ENCODE measurements at regions not wholly inside any gene's neighbourhood (a gene's known extent, or its start where the extent isn't known, plus 50 kb on each side); places are given as distances from the start of the nearest gene placed in this dataset.

DNA sequence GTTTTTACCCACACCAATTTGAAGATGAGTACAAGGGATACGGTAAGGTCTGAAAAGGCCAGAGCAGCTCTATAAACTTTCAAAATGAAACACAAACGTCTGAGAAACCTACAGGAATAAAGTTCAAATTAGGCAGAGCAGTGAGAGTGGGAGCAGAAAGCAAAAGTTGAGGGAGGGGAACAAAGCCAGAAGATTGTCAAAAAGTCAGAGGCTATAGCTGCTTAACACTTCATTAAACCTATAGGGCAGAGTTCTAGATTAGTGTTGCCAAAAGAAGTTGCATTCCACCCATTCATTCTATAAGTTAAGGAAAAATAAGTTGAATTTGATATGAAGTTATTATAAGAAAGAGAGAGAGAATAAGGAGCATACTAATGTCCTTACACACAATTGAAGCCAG is 309.6 kb upstream of the CD180 start:
- no peaks in the 10 kb centered on the region for H3K4me1 Mint-ChIP-seq (ENCODE audit: unreplicated experiment)
- TF ChIP-seq, protein P1, sequence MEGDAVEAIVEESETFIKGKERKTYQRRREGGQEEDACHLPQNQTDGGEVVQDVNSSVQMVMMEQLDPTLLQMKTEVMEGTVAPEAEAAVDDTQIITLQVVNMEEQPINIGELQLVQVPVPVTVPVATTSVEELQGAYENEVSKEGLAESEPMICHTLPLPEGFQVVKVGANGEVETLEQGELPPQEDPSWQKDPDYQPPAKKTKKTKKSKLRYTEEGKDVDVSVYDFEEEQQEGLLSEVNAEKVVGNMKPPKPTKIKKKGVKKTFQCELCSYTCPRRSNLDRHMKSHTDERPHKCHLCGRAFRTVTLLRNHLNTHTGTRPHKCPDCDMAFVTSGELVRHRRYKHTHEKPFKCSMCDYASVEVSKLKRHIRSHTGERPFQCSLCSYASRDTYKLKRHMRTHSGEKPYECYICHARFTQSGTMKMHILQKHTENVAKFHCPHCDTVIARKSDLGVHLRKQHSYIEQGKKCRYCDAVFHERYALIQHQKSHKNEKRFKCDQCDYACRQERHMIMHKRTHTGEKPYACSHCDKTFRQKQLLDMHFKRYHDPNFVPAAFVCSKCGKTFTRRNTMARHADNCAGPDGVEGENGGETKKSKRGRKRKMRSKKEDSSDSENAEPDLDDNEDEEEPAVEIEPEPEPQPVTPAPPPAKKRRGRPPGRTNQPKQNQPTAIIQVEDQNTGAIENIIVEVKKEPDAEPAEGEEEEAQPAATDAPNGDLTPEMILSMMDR (IDR thresholded peaks at IDR 0.05) = no peak
- DNase-seq (ENCODE audit: extremely low spot score, unreplicated experiment) = no peak
- peaks cover 10% of the 10 kb centered on the region for H3K27me3 Mint-ChIP-seq (ENCODE audit: unreplicated experiment)
- H3K9me3 Mint-ChIP-seq (ENCODE audit: unreplicated experiment) = peaks cover 9% of the 10 kb centered on the region
- H3K36me3 Mint-ChIP-seq (ENCODE audit: unreplicated experiment) = no peaks in the 10 kb centered on the region
- no peak overlapping the region for H3K4me3 Mint-ChIP-seq (ENCODE audit: unreplicated experiment)
- H3K27ac Mint-ChIP-seq (ENCODE audit: unreplicated experiment) = no peak overlapping the region

DNA sequence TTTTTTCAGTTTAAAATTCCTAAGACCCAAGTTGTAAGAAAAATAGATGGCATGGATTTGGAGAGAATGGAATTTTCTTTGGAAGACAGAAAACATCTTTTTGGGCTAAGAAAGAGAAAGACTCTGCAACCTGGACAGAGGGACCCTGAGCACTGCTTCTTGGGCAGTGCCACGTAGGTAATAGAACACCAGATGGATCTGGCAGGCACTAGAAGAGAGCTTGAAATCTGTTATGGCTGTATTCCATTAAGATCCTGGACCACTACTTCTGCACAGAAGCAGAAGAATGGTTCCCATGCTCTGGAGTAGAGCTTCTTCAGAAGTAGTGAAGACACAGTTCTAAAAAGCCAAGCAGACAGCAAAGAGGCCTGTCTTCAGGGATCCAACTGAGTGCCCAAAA is 306.4 kb upstream of the CD180 start:
- no peak for DNase-seq (ENCODE audit: extremely low spot score, unreplicated experiment)
- Mint-ChIP-seq H3K4me3 (ENCODE audit: unreplicated experiment) (no peak overlapping the region), H3K27me3 (ENCODE audit: unreplicated experiment) (peaks cover 10% of the 10 kb centered on the region), H3K36me3 (ENCODE audit: unreplicated experiment) (peaks cover 5% of the 10 kb centered on the region), H3K4me1 (ENCODE audit: unreplicated experiment) (no peaks in the 10 kb centered on the region), H3K9me3 (ENCODE audit: unreplicated experiment) (peaks cover 19% of the 10 kb centered on the region), H3K27ac (ENCODE audit: unreplicated experiment) (no peak overlapping the region)
- TF ChIP-seq, protein P1 (IDR thresholded peaks at IDR 0.05) = no peak

DNA sequence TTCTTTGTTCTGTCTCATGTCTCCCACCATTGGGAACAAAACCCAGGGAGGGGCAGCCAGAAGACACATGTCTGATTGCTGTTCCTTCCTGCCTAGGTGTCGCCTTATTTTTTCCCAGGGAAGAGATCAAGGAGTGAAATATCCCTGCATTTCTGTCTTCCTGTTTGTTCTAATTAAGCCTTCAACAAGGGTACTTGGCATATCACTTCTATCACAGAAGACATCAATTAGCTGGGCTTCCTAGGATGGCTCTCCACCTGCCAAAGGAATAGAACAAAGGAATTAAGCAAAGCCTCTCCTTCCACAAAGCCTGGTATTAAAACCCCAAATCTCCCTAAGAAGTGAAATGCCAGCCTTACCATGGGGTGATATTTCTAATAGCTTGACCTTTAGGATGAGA is 299.5 kb upstream of the CD180 start:
- Mint-ChIP-seq H3K27ac (ENCODE audit: unreplicated experiment) (no peak overlapping the region), H3K4me1 (ENCODE audit: unreplicated experiment) (peaks cover 4% of the 10 kb centered on the region)

DNA sequence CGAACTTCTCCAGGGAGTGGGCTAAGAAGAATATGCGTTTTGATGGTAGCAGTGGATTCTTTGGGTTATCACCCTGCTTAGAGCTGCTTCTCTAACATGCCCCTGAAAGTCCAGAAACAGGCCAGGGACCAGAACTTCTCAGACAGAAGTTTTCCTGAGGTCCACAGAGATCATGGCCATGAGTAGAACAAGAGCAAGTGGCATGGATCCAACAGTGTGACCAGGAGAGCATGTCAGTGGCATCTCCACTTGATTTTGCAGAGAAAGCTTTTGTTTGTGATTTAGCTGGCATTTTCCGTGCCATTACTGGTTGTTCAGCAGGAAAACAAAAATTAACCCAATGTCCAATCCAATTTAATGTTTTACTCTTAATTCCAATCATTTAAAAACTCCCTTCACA is 298.5 kb upstream of the CD180 start:
- peaks cover 2% of the 10 kb centered on the region for H3K36me3 Mint-ChIP-seq (ENCODE audit: unreplicated experiment)
- no peak overlapping the region for H3K27ac Mint-ChIP-seq (ENCODE audit: unreplicated experiment)
- no peak for DNase-seq (ENCODE audit: extremely low spot score, unreplicated experiment)
- peaks cover 5% of the 10 kb centered on the region for H3K4me1 Mint-ChIP-seq (ENCODE audit: unreplicated experiment)
- no peaks in the 10 kb centered on the region for H3K27me3 Mint-ChIP-seq (ENCODE audit: unreplicated experiment)
- TF ChIP-seq, protein P1 (IDR thresholded peaks at IDR 0.05) = no peak
- H3K9me3 Mint-ChIP-seq (ENCODE audit: unreplicated experiment) = peaks cover 6% of the 10 kb centered on the region
- H3K4me3 Mint-ChIP-seq (ENCODE audit: unreplicated experiment) = no peak overlapping the region

More for the DNA sequence above, 299.5 kb upstream of the CD180 start:
- DNase-seq (ENCODE audit: extremely low spot score, unreplicated experiment) = no peak
- Mint-ChIP-seq H3K27me3 (ENCODE audit: unreplicated experiment) (no peaks in the 10 kb centered on the region), H3K36me3 (ENCODE audit: unreplicated experiment) (peaks cover 5% of the 10 kb centered on the region), H3K9me3 (ENCODE audit: unreplicated experiment) (peaks cover 16% of the 10 kb centered on the region), H3K4me3 (ENCODE audit: unreplicated experiment) (no peak overlapping the region)
- TF ChIP-seq, protein P1 (IDR thresholded peaks at IDR 0.05) = no peak

DNA sequence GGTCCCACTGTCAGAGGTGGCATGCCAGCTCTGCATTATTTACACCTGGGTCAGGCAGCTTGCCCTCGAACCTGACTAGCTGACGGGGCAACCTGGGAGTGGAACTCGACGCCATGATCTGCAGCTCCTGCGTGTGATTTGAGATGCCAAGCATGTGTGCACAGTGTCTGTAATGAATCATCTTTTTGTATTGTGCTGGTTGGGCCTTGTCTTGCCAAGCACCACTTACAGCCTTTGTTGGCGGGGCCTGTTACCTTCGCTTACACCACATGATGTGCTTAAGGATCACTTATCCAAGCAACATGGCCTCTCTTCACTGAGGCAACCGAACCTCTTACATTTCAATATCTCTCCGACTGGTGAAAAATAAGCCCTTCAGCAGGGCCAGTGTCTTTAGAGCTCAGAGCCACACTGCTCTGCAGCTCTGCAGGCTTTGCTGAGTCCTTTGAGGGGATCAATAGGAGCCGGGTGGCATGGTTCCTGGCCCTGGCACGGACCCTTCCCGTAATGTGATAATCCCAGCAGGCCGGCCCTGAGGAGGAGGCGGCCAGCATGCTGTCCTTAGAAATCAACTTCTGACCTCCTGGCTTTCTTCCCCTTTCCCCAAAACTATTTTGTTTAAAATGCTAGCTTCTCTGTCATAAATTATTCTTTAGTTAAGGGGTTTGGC is 297.7 kb upstream of the CD180 start:
- TF ChIP-seq, protein P1 (IDR thresholded peaks at IDR 0.05) = no peak
- DNase-seq (ENCODE audit: extremely low spot score, unreplicated experiment) = no peak
- Mint-ChIP-seq H3K27ac (ENCODE audit: unreplicated experiment) (no peak overlapping the region), H3K4me1 (ENCODE audit: unreplicated experiment) (peaks cover 5% of the 10 kb centered on the region), H3K9me3 (ENCODE audit: unreplicated experiment) (peaks cover 1% of the 10 kb centered on the region), H3K4me3 (ENCODE audit: unreplicated experiment) (no peak overlapping the region), H3K36me3 (ENCODE audit: unreplicated experiment) (no peaks in the 10 kb centered on the region), H3K27me3 (ENCODE audit: unreplicated experiment) (no peaks in the 10 kb centered on the region)

Measured in osteocyte (in vitro differentiated cells).